ENCODE measurements at regions not wholly inside any gene's neighbourhood (a gene's known extent, or its start where the extent isn't known, plus 50 kb on each side); places are given as distances from the start of the nearest gene placed in this dataset.
"Not testable (repeated sequence)": the region's sequence is repeated elsewhere in the genome, so short reads cannot be mapped to it uniquely, and the experiment has no call there.

DNA sequence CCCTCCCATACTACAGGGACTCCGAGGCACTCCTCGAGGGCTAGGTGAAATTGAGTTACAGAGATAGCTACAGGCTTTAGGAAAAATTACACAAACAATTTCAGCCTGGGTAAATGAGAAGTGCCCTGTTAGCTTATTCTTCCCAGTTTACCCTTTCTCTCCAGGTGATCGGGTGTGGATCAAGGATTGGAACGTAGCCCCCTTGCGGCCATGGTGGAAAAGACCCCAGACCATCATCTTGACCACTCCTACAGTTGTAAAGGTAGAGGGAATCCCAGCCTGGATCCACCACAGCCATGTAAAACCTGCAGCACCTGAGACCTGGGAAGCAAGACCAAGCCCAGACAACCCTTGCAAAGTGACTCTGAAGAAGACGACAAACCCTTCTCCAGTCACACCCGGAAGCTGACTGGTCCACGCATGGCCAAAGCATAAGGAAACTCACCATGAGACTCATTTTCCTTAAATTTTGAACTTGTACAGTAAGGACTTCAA, 600.6 kb downstream of the UQCRFS1 start:
- DNase-seq: no peak

DNA sequence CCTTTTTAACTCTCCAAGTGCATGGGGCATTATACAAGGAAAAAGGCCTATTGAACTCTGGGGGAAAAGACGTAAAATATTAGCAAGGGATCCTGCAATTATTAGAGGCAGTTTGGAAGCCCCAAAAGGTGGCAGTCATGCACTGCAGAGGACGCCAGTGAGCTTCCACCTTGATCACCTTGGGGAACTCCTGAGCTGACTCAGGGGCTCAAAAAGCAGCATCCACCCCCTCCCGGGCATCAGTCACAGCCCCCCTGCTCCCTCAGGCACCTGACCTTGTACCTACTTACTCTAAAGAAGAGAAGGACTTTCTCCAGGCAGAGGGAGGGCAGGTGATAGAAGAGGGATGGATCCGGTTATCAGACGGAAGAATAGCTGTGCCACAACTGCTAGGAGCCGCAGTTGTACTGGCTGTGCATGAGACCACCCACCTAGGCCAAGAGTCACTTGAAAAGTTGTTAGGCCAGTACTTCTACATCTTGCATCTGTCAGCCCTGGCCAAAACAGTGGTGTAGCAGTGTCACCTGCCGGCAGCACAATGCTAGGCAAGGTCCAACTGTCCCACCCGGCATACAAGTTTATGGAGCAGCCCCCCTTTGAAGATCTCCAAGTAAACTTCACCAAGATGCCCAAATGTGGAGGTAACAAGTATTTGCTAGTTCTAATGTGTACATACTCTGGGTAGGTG, 601.6 kb downstream of the UQCRFS1 start:
- DNase-seq: not testable (repeated sequence)

DNA sequence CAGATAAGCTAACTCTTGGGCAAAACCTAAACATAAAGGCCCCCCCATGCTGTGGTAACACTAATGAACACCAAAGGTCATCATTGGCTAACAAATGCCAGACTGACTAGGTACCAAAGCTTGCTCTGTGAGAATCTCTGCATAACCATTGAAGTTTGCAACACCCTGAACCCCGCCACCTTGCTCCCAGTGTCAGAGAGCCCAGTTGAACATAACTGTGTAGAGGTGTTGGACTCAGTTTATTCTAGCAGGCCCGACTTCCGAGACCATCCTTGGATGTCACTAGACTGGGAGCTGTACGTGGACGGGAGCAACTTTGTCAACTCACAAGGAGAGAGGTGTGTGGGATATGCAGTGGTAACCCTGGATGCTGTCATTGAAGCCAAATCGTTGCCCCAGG, 602.2 kb downstream of the UQCRFS1 start:
- no peak for DNase-seq

DNA sequence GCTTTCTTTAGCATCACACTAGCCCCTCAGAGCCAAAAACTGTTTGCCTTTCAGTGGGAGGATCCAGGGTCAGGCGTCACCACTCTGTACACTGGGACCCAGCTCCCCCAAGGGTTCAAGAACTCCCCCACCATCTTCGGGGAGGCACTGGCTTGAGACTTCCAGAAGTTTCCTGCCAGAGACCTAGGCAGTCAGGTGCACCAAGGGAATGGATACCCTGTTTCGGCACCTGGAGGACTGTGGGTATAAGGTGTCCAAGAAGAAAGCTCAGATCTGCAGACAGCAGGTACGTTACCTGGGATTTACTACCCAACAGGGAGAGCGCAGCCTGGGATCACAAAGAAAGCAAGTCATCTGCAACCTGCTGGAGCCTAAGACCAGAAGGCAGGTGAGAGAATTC, 603.0 kb downstream of the UQCRFS1 start:
- no peak for DNase-seq

DNA sequence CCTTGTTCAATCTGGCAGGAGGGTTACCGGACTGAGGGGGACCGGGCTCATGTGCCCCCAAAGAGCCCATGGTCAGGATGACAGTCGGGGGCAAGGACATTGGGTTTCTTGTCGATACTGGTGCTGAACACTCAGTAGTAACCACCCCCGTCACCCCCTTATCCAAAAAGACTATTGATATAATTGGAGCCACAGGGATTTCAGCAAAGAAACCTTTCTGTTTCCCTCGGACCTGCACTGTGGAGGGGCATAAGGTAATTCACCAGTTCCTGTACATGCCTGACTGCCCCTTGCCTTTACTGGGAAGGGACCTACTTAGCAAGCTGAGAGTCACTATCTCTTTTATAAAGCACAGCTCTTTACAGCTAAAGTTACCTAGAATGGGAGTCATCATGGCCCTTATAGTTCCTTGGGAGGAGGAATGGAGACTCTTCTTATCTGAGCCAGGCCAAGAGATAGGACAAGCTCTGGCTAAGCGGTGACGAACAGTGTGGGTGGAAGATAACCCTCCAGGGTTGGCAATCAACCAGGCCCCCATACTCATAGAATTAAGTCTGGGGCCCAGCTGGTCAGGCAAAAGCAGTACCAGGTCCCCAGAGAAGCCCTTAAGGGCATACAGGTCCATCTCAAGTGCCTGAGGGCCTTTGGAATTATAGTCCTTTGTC, 603.7 kb downstream of the UQCRFS1 start:
- no peak for DNase-seq

DNA sequence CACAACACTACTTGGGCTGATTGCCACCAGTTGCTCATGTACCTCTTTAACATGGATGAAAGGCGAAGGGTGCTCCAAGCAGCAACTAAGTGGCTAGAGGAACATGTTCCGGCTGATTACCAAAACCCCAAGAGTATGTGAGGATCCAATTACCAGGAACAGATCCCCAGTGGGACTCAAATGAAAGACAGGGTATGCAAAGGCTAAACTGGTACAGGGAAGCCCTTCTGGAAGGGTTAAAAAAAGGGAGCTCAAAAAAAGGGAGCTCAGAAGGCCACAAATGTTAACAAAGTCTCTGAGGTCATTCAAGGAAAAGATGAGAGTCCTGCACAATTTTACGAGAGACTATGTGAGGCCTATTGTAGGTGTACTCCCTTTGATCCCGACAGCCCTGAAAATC, 604.7 kb downstream of the UQCRFS1 start:
- DNase-seq: no peak

DNA sequence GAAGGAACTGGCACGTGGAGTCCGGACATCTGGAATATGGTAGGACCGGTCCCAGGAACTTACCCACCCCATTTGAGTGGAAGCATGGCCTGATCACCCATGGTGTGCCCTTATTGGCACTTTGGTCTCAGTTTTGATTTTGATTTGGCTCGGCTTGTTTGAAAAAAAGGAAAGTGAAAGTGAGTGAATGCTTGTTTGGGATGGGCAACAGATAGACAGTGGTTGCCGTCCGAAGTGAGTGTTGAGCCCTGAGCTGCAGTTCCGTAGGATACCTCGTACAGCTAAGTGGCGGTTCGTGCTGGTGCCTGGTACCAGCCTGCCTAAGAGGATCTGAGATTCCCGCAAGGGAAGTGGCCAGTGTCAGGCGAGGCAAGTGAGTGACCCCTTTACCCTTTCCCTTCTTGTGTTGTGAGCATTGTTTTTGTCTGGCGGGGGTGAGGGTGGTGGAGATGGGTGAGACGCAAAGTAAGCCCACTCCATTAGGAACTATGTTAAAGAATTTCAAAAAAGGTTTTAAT, 605.8 kb downstream of the UQCRFS1 start:
- DNase-seq: no peak

DNA sequence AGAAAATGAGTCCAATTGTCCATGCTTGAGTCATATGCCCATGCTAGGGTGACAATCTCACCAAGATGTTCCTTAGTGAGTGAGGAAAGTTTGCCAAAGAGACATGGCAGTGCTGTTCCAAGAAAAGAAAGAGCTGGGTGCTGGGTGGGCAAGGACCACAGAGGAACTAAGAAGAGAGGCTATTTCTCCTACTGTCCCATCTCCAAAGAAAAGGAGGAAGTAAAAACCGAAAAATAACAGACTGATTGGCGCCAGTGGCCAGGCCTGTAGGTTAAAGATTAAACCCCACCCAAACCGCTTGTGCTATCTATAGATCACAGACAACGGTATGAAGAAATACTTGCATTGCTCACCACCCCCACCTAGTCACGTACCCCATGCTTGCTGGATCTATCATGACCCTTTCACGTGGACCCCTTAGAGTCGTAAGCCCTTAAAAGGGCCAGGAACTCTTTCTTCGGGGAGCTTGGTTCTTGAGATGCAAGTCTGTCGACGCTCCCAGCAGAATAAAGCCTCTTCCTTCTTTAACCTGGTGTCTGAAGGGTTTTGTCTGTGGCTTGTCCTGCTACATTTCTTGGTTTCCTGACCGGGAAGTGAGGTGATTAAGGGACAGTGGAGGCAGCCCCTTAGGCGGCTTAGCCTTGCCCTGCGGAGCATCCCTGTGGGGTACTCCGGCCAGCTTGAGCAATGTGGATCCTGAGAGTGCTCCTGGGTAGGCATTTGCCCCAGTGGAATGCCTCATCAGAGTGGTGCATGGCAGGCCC, 606.5 kb downstream of the UQCRFS1 start:
- no peak for DNase-seq

DNA sequence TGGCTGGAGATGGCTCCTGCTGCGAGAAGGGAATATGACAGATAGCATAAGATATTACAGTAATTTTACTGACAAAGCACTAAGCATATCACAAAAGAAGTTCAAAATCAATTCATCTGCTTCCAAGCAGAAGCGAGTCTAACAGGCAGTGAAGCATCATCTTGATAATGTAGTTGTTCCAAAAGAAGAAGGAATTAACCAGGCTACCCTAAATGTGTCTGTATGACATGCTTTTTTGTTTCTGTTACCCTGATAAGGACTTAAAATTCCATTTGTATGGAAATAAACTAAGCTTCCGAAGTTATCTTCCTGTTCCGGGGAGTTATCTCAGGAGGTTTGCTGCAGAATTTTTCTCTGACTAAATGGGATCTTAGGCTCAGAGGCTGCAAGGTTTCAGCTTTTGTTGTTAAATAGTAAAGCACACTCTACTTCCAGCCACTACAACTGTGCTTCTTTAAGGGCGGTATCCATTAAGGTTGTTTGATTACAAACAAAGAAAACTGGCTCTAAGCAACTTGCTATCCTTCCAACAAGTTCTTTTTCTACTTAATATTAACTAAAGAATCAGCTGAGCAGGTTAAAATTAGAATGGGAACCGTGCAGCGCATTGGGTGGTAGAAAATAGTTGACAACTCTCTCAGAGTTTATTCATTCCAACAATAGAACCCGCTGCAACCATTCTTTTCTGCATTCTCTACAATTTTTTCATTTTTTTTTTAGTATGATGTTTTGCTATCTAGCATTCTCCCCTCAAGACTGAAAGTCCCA, 607.3 kb downstream of the UQCRFS1 start:
- DNase-seq: no peak

DNA sequence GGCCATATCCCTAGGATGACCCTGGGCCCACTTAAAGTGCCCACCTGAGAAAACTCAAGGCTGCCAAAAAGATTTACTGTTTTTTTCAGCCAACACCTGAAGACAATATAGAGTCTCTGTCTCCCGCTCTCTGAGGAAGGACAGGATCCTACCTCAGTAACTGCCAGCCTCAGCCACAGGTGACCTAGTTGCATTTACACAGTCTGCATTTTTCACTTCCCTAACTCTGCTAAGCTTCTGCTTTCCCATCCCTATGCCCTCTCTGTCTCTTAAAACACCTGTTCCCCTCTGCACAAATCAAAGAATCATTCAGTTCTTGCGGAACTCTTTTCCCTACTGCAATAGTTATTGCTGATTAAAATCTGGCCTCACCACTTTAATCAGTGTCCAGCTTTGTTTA, 609.5 kb downstream of the UQCRFS1 start:
- no peak for DNase-seq

DNA sequence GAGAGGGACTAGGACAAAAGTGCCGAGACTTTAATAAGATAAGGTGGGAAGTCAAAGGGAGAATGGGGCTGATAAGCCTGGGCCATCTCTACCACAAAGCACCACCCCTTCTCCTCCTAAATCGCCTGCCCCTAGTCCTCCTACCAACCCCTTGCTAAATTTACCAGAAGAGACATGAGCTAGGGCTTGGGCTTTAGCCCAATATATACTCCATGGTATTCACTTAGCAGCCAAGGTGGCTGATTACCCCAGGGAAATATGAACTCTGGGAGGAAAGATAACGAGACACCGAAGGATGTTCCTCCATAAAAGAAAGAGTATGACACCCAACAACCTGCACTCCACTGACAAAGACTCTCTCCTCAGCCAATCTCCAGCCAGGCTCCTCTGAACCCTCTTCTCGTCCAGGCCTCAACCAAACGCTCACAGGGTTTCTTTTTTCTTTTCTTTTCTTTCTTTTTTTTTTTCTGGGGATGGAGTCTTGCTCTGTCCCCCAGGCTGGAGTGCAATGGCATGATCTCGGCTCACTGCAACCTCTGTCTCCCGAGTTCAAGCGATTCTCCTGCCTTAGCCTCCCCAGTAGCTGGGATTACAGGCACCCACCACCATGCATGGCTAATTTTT, 610.2 kb downstream of the UQCRFS1 start:
- no peak for DNase-seq

DNA sequence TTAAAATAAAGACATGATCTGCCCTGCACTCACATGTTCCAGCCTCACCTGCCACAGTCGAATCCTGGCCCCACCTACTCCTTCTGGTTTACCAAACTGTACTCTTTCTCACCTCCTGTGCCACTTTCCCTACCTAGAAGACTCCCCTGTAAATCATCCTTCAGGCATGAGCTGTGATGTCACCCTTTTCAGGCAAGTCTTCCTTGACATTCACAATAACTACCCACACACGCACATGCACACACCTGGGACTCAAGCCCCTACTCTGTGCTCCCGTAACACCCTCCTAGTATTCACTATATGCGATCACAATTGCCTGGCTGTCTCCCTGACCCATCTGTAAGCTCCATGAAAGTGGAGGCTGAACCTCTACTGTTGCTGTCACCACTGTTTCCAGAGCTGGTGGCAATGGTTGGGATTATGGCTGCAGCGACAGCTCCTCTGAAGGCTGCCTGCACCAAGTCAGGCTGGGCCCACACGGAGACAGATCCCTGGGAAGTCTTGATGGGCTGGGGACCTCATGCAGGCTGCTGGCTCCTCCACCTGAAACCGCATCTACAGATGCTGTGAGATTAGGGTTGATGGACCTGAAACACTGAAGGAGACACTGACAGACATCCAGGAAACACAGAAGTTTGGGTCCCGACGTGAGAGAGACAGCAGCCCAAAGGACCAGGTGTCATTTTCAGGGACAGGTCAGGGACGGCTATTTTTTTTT, 611.1 kb downstream of the UQCRFS1 start:
- DNase-seq: no peak

DNA sequence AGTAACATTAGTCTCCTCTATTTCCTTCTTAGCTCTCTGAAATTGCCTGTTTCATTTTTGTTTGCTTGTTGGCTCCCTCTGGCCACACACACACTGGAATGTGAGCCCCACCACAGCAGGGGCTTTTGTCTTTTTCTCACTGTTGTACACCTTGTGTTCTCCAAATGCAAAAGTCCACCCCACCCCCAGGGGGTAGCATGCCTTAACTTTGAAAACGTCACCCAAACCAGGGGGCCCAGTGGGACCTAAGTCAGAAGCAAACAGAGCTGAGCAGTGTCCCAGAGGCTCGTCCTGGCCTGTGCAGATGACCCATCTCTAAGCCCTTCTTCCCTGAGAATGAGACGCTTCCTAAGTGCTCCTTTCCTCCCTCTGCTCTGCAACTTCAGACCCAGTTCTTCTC, 614.1 kb downstream of the UQCRFS1 start:
- no peak for DNase-seq

DNA sequence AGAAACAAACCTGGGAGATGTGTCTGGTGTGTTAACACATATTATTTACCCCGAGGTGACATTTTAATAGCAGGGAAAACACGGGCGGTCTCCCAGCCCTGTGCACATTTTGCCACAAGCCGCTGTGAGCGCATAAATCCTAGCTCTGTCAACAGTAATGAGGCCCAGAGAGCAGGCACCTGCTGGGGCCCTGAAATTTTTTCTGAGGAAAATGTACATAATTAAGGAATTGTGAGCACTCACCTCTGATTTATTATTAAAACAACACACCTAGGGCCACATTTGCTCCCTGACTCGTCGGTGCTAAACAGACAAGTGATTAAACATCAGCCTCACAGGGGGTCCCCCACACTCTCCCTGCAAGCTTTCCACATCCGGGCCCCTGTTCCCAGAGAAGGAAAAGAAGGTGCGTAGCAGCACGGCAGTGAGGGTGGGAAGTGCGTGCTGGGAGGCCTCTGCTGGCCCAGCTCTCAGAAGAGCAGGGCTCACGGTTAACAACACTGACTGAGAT, 616.3 kb downstream of the UQCRFS1 start:
- no peak for DNase-seq

DNA sequence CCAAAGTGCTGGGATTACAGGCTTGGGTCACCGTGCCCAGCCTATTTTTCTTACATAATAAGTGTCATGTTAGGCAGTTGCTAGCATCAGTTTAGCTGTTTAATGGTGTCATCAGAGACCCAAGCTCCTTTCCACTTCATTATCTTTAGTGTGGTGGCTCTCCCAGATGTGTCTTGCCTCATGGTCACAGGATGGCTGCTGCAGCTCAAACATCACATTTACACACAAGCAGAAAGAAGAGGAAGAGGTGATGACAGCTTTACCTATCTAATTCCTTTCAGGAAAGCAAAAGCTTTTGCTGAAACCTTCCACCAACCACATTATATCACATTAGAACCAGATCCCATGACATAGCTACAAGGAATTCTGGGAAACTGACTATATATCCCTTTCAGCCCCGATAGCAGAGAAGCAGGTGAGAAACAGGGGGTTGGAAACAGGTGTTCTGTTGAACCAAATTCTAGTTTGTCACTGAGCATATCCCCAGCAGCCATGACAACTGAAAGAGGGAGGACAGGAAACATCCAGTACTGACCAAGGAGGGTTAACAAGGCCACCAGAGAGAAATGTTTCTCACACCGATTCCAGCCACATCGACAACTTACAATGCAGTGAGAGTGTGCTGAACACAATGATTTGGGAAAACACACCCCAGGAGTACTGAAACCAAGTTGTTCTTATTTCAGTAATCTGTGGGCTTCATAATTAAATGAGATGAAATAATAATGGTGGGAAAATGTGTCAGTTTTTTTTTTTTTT, 617.0 kb downstream of the UQCRFS1 start:
- no peak for DNase-seq

DNA sequence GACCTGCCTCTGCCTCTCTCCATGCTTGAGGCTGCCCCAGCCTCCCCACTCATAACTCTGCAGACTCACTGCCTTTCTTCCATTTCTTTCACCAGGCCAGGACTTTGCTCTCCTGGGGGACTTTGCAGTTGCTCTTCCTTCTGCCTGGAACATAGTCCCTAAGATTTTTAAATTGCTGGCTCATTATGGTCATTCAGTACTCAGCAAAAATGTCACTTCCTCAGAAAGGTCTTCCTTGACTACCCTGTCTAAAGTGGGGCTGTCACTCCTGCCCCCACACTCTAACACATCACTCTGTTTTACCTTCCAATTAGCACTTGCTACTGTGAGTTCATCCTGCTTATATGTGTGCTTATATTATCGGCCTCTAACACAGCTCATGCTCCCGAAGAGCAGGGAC, 618.2 kb downstream of the UQCRFS1 start:
- no peak for DNase-seq

DNA sequence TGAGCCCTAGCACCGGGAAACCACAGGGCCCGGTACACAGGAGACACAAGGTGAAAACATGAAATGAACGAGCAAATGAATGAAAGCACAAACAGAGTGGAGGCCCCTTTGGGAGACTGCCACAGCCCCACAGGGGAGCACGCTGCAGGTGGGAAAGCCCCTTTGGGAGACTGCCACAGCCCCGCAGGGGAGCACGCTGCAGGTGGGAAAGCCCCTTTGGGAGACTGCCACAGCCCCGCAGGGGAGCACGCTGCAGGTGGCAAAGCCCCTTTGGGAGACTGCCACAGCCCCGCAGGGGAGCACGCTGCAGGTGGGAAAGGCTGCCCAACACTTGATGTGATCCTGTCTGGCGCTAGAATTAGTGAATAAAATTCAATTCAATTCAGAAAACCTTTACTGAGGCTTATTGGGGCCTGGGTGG, 623.0 kb downstream of the UQCRFS1 start:
- DNase-seq: not testable (repeated sequence)

DNA sequence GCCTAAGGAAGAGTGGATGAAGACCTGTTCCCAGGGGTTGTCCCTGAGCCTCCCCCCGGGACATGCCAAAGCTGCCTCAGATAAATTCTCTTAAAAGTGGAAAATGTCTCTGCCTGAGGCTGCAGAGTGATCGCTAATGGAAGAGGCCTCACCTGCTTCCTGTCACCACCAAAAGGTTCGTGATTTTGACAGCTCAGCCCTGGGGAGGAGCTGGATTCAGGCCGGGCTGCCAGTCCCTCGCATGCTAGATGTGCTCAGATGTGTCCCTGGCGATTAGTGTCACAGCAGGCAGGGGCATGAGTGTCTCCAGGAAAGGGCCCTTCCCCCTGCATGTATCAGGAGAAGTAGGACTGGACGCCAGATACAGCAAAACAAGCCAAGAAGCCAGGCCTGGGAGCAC, 626.5 kb downstream of the UQCRFS1 start:
- DNase-seq: no peak

DNA sequence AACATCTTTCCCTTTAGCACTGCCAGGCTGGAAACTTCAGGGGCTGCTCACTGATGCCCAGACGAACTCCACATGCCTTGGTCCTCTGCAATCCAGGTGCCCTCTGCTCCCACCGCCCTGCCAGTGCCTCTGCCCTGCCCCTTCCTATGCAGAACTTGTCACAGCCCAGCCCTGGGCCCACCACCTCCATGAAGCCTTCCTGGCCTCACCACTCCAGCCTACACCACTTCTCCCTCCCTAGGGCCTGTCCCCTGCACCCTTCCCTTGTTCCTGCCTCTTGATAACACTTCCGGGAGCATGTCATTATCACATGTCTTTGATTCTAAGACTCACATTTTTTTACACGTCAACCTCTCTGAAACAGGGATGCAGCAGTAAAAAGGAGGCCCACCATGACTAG, 627.2 kb downstream of the UQCRFS1 start:
- no peak for DNase-seq

DNA sequence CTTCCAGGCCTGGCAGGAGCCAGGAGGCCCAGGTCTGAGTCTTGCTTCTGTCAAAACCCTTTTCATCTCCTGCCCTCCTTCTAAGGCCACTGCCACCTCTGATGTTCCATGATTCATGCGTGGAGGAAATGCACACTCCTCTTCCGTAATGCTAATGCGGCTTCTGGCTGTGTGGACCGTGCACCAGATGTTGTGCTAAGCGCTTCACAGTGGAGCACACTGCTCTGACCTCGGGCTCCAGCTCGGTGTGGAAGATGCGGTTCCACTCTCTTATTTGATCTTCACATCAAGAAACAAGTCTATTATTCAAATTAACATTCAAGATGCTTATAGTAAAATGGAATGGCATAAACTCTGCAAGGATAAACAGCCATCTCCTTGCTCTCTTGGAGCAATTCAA, 629.2 kb downstream of the UQCRFS1 start:
- no peak for DNase-seq

DNA sequence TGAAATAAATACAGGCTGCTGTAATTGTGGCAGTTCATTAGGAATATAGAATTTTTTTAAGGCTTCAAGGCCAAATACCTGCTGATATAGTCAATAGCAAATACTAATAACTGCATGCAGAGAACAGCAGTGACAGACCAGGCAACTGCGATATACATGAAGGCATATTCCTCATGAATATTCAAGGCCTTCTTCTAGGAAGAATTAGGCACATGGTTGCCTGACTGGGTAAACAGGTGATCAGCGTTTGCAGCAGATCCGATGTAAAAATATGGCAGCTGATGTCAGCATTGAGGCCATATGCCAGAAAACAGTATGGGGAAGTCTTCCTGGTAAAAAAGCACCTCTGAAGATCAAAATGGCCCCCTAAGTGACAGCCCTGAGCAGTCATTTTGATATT, 629.7 kb downstream of the UQCRFS1 start:
- DNase-seq: no peak

Data from fibroblast of skin of right quadriceps (primary cell).